Neural cell (in vitro differentiated cells): ENCODE measurements at regions not wholly inside any gene's neighbourhood (a gene's known extent, or its start where the extent isn't known, plus 50 kb on each side); places are given as distances from the start of the nearest gene placed in this dataset.

Source experiments
- H2AFZ ChIP-seq: fragments of 200-600, 300-800 bp; sonication (generic), shearing (Covaris generic); 2 replicates; pipeline ENCODE4 v1.6.0; 2014; ENCODE audit warnings: low read depth, mild to moderate bottlenecking, antibody characterized with exemption, low read length, moderate library complexity
- H3F3A ChIP-seq: fragments of 200-600 bp; shearing (Covaris generic); 2 replicates; pipeline ENCODE4 v1.6.1; 2016; ENCODE audit warnings: mild to moderate bottlenecking, moderate library complexity, mixed read lengths, antibody characterized with exemption, low read length; ENCODE audit not compliant: insufficient read depth, poor library complexity, severe bottlenecking
- H3K27ac ChIP-seq: fragments of 200-600, 300-800 bp; sonication (generic), shearing (Covaris generic); 2 replicates; pipeline ENCODE4 v1.5.1; 2014; ENCODE audit warnings: mild to moderate bottlenecking, low read length, moderate library complexity
- H3K27me3 ChIP-seq: fragments of 300-800, 200-600 bp; sonication (generic), shearing (Covaris generic); 2 replicates; pipeline ENCODE4 v1.6.0; 2014; ENCODE audit warnings: mild to moderate bottlenecking, low read depth, low read length, moderate library complexity; ENCODE audit not compliant: insufficient read depth
- H3K36me3 ChIP-seq: fragments of 300-800, 200-600 bp; sonication (generic), shearing (Covaris generic); 2 replicates; pipeline ENCODE4 v1.5.1; 2014; ENCODE audit warnings: mild to moderate bottlenecking, antibody characterized with exemption, low read length, moderate library complexity; ENCODE audit not compliant: insufficient read depth
- H3K4me2 ChIP-seq: fragments of 300-800, 200-600 bp; sonication (generic), shearing (Covaris generic); 2 replicates; pipeline ENCODE4 v1.6.0; 2014; ENCODE audit warnings: mild to moderate bottlenecking, low read length
- H3K4me3 ChIP-seq: fragments of 300-800, 200-600 bp; sonication (generic), shearing (Covaris generic); 2 replicates; pipeline ENCODE4 v1.5.1; 2014; ENCODE audit warnings: mild to moderate bottlenecking, low read length, moderate library complexity
- H3K79me2 ChIP-seq: fragments of 200-600 bp; shearing (Covaris generic); replicated peaks from 2 replicates; pipeline ENCODE4 v1.6.0; 2014; ENCODE audit warnings: mild to moderate bottlenecking, low read length, moderate library complexity; ENCODE audit not compliant: insufficient read depth
- H3K9ac ChIP-seq: fragments of 300-800, 200-600 bp; sonication (generic), shearing (Covaris generic); 2 replicates; pipeline ENCODE4 v1.6.1; 2016; ENCODE audit warnings: mild to moderate bottlenecking, low read length, mixed read lengths
- H3K9me2 ChIP-seq: fragments of 200-600 bp; shearing (Covaris generic); 2 replicates; pipeline ENCODE4 v1.6.1; 2016; ENCODE audit warnings: mild to moderate bottlenecking, low read length, mixed read lengths; ENCODE audit not compliant: insufficient read depth
- H3K9me3 ChIP-seq: fragments of 200-600, 300-800 bp; sonication (generic), shearing (Covaris generic); 2 replicates; pipeline ENCODE4 v1.6.1; 2016; ENCODE audit warnings: mild to moderate bottlenecking, mixed run types, low read length, moderate library complexity, mixed read lengths
- H4K20me1 ChIP-seq: fragments of 200-600 bp; shearing (Covaris generic); 2 replicates; pipeline ENCODE4 v1.6.1; 2016; ENCODE audit warnings: mild to moderate bottlenecking, mixed run types; ENCODE audit not compliant: insufficient read depth
- EP300 ChIP-seq: fragments of 450-650 bp; conservative IDR thresholded peaks from 2 replicates; pipeline ENCODE4 v1.6.1; 2014; ENCODE audit warnings: antibody characterized with exemption, mild to moderate bottlenecking, moderate library complexity; ENCODE audit not compliant: poor library complexity, severe bottlenecking
- EZH2 ChIP-seq: fragments of 200-600, 300-800 bp; shearing (Covaris generic), sonication (generic); IDR thresholded peaks from 2 replicates; pipeline ENCODE4 v1.6.1; 2014; ENCODE audit warnings: antibody characterized with exemption, low read length, borderline replicate concordance, mild to moderate bottlenecking; ENCODE audit not compliant: insufficient read depth, poor library complexity, severe bottlenecking
- MXI1 ChIP-seq: fragments of 450-650 bp; conservative IDR thresholded peaks from 2 replicates; pipeline ENCODE4 v1.6.1; 2014; ENCODE audit warnings: antibody characterized with exemption, mild to moderate bottlenecking; ENCODE audit not compliant: poor library complexity, severe bottlenecking
- POLR2AphosphoS5 ChIP-seq: IDR thresholded peaks from 2 replicates; pipeline ENCODE4 v1.6.1; 2012
- RAD21 ChIP-seq: fragments of 450-650 bp; conservative IDR thresholded peaks from 2 replicates; pipeline ENCODE4 v1.6.1; 2014; ENCODE audit warnings: antibody characterized with exemption, mild to moderate bottlenecking, moderate library complexity
- SMC3 ChIP-seq: fragments of 450-650 bp; conservative IDR thresholded peaks from 2 replicates; pipeline ENCODE4 v1.6.1; 2014; ENCODE audit warnings: antibody characterized with exemption, mild to moderate bottlenecking, moderate library complexity; ENCODE audit not compliant: poor library complexity
- TAF1 ChIP-seq: IDR thresholded peaks from 2 replicates; pipeline ENCODE4 v1.6.1; 2012; ENCODE audit warnings: low read depth
- TF ChIP-seq, protein P1 (sequence below): fragments of 450-650 bp; IDR thresholded peaks from 2 replicates; pipeline ENCODE4 v1.5.1; 2014; ENCODE audit warnings: antibody characterized with exemption, mild to moderate bottlenecking, moderate library complexity; ENCODE audit not compliant: poor library complexity, severe bottlenecking
- TF ChIP-seq, protein P2 (sequence below): IDR thresholded peaks from 2 replicates; pipeline ENCODE4 v1.6.1; 2012; ENCODE audit warnings: borderline replicate concordance

DNA sequence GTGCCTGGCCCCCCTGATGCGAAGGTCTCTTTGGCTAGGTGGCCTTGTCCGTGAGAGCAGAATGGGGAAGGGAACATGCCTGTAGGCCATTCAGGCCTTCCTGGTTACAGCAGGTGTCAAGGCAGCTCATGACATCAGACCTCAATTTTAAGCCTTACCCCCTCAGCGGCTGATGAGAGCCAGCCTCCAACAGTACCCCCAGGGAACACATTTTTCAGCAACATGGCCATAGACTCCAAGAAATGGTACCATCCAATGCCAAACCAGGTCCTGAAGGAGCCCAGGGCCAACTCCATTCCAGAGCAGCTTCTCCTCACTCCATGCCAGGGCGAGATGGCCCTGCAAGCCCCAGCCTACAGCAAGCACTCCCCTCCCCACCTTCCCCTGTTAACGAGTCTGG is 199.2 kb downstream of the SMAD2 start:
- no peaks in the 10 kb centered on the region for H3K9me2 ChIP-seq
- no peaks in the 10 kb centered on the region for H3K79me2 ChIP-seq
- no peak overlapping the region for H3K4me2 ChIP-seq
- H3K4me3 ChIP-seq: no peak overlapping the region
- no peaks in the 10 kb centered on the region for H3K36me3 ChIP-seq
- H3F3A ChIP-seq: no peaks in the 10 kb centered on the region
- TF ChIP-seq TAF1 (no peak), RAD21 (no peak)
- TF ChIP-seq, protein P1, sequence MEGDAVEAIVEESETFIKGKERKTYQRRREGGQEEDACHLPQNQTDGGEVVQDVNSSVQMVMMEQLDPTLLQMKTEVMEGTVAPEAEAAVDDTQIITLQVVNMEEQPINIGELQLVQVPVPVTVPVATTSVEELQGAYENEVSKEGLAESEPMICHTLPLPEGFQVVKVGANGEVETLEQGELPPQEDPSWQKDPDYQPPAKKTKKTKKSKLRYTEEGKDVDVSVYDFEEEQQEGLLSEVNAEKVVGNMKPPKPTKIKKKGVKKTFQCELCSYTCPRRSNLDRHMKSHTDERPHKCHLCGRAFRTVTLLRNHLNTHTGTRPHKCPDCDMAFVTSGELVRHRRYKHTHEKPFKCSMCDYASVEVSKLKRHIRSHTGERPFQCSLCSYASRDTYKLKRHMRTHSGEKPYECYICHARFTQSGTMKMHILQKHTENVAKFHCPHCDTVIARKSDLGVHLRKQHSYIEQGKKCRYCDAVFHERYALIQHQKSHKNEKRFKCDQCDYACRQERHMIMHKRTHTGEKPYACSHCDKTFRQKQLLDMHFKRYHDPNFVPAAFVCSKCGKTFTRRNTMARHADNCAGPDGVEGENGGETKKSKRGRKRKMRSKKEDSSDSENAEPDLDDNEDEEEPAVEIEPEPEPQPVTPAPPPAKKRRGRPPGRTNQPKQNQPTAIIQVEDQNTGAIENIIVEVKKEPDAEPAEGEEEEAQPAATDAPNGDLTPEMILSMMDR: no peak
- no peak overlapping the region for H3K27ac ChIP-seq
- H3K9me3 ChIP-seq: no peaks in the 10 kb centered on the region
- H3K27me3 ChIP-seq: no peaks in the 10 kb centered on the region
- H4K20me1 ChIP-seq: no peaks in the 10 kb centered on the region
- H3K9ac ChIP-seq: no peak overlapping the region
- no peak overlapping the region for H2AFZ ChIP-seq

DNA sequence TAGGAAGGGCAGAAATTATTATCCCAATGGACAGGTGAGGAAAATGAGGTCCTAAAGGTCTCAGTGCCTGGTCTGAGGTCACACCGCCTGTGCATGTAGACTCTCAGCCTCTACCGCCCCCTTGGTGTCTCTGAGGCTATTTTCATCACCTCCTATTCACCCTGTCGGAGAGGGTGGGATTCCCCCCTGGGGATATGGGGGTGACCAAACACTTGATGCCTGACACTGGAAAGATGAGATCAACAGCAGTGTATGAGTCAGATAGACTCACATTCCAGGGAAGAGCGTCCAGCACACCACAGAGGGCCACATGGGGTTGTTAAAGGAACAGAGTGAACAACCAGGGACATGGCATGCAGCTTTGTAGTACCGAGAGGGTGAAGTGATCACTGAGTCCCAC is 199.7 kb downstream of the SMAD2 start:
- Histone ChIP-seq H3K9me2 (no peaks in the 10 kb centered on the region), H3K79me2 (no peaks in the 10 kb centered on the region), H3K4me2 (no peak overlapping the region), H3F3A (no peaks in the 10 kb centered on the region), H2AFZ (no peak overlapping the region), H3K27ac (no peak overlapping the region), H3K36me3 (no peaks in the 10 kb centered on the region), H3K4me3 (no peak overlapping the region), H3K9me3 (no peaks in the 10 kb centered on the region), H4K20me1 (no peaks in the 10 kb centered on the region), H3K27me3 (no peaks in the 10 kb centered on the region), H3K9ac (no peak overlapping the region)
- TF ChIP-seq TAF1 (no peak), EP300 (no peak), SMC3 (no peak), RAD21 (no peak), MXI1 (no peak), EZH2 (no peak), POLR2AphosphoS5 (no peak)
- TF ChIP-seq, protein P1: no peak
- TF ChIP-seq, protein P2, sequence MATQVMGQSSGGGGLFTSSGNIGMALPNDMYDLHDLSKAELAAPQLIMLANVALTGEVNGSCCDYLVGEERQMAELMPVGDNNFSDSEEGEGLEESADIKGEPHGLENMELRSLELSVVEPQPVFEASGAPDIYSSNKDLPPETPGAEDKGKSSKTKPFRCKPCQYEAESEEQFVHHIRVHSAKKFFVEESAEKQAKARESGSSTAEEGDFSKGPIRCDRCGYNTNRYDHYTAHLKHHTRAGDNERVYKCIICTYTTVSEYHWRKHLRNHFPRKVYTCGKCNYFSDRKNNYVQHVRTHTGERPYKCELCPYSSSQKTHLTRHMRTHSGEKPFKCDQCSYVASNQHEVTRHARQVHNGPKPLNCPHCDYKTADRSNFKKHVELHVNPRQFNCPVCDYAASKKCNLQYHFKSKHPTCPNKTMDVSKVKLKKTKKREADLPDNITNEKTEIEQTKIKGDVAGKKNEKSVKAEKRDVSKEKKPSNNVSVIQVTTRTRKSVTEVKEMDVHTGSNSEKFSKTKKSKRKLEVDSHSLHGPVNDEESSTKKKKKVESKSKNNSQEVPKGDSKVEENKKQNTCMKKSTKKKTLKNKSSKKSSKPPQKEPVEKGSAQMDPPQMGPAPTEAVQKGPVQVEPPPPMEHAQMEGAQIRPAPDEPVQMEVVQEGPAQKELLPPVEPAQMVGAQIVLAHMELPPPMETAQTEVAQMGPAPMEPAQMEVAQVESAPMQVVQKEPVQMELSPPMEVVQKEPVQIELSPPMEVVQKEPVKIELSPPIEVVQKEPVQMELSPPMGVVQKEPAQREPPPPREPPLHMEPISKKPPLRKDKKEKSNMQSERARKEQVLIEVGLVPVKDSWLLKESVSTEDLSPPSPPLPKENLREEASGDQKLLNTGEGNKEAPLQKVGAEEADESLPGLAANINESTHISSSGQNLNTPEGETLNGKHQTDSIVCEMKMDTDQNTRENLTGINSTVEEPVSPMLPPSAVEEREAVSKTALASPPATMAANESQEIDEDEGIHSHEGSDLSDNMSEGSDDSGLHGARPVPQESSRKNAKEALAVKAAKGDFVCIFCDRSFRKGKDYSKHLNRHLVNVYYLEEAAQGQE: no peak
